HepG2 (cell line): ENCODE measurements at regions not wholly inside any gene's neighbourhood (a gene's known extent, or its start where the extent isn't known, plus 50 kb on each side); places are given as distances from the start of the nearest gene placed in this dataset.

Experiments used
- ARNT ChIP-seq: fragments of 450-650 bp; IDR thresholded peaks from 2 replicates; pipeline ENCODE4 v1.6.1; 2017
- CENPT ChIP-seq: sonication (generic); formaldehyde crosslinking; IDR thresholded peaks from 2 replicates; pipeline ENCODE4 v1.8.0; 2022; ENCODE audit warnings: low read depth, mild to moderate bottlenecking, moderate library complexity, missing genetic modification reagents
- CREB1 ChIP-seq, 2 experiments: fragments of 450-650 bp in 1 of 2; IDR thresholded peaks; 2 replicates each; pipeline ENCODE4 v1.6.1; 2016 to 2017; ENCODE audit warnings: control low read depth in 1 of 2, mild to moderate bottlenecking in 1 of 2, missing compliant biosample characterization in 1 of 2, missing genetic modification characterization in 1 of 2
- HNF4A ChIP-seq: sonication (generic); formaldehyde crosslinking; IDR thresholded peaks from 2 replicates; pipeline ENCODE4 v1.4.0; 2020; ENCODE audit warnings: missing genetic modification reagents
- ISL2 ChIP-seq: sonication (generic); formaldehyde crosslinking; IDR thresholded peaks from 2 replicates; pipeline ENCODE4 v1.5.0; 2020; ENCODE audit warnings: missing genetic modification reagents
- PRDM15 ChIP-seq: sonication (generic); formaldehyde crosslinking; IDR thresholded peaks from 2 replicates; pipeline ENCODE4 v1.4.0; 2020; ENCODE audit warnings: missing genetic modification reagents
- RBAK ChIP-seq: sonication (generic); formaldehyde crosslinking; IDR thresholded peaks from 2 replicates; pipeline ENCODE4 v1.5.1; 2020; ENCODE audit warnings: mild to moderate bottlenecking, missing genetic modification reagents
- TBX3 ChIP-seq: fragments of 450-650 bp; IDR thresholded peaks from 2 replicates; pipeline ENCODE4 v1.6.1; 2017; ENCODE audit warnings: antibody characterized with exemption, mild to moderate bottlenecking, inconsistent platforms, borderline replicate concordance
- TFE3 ChIP-seq: IDR thresholded peaks from 2 replicates; pipeline ENCODE4 v1.6.1; 2016
- ZBTB40 ChIP-seq, 2 experiments: fragments of 450-650 bp in 1 of 2; sonication (generic) in 1 of 2; formaldehyde crosslinking in 1 of 2; IDR thresholded peaks; 2 replicates each; pipeline versions ENCODE4 v1.6.1 to v1.8.0; 2016 to 2022; ENCODE audit warnings: antibody characterized with exemption in 1 of 2, mild to moderate bottlenecking in 1 of 2, missing genetic modification reagents in 1 of 2
- ZFP41 ChIP-seq: sonication (generic); formaldehyde crosslinking; IDR thresholded peaks from 2 replicates; pipeline ENCODE4 v1.4.0; 2020; ENCODE audit warnings: mild to moderate bottlenecking, missing genetic modification reagents, borderline replicate concordance
- ZNF766 ChIP-seq: sonication (generic); formaldehyde crosslinking; IDR thresholded peaks from 2 replicates; pipeline ENCODE4 v1.5.0; 2020; ENCODE audit warnings: missing genetic modification reagents, borderline replicate concordance
- ZNF83 ChIP-seq: sonication (generic); formaldehyde crosslinking; IDR thresholded peaks from 2 replicates; pipeline ENCODE4 v1.4.0; 2020; ENCODE audit warnings: missing genetic modification reagents, mild to moderate bottlenecking, borderline replicate concordance
- ZSCAN9 ChIP-seq: IDR thresholded peaks from 2 replicates; pipeline ENCODE4 v1.6.1; 2016; ENCODE audit warnings: borderline replicate concordance

- TF ChIP-seq ZBTB40 (IDR thresholded peaks at IDR 0.05) (no peak), ZBTB40 (CRISPR knock-in tag; IDR thresholded peaks at IDR 0.05) (no peak), ISL2 (no peak; the same call in 1 of the 2 replicates), CREB1 (IDR thresholded peaks at IDR 0.05) (no peak), CREB1 (CRISPR knock-in tag; IDR thresholded peaks at IDR 0.05) (no peak), CENPT (CRISPR knock-in tag) (no peak), HNF4A (CRISPR knock-in tag) (no peak), PRDM15 (CRISPR knock-in tag) (no peak), ZNF83 (CRISPR knock-in tag) (no peak), ZSCAN9 (0 out of 2 replicates have a peak, but pooled peaks have one; percentile 43), TBX3 (no peak), ARNT (no peak), TFE3 (CRISPR knock-in tag) (peak; percentile 34; the same call in 1 of the 2 replicates), ZNF766 (no peak), ZFP41 (CRISPR knock-in tag) (no peak), RBAK (no peak)
These were observed 226.9 kb downstream of the VAPA start (continued) for GRCh38 chr18:10140461-10141282.
